A549 (cell line): ENCODE measurements at regions not wholly inside any gene's neighbourhood (a gene's known extent, or its start where the extent isn't known, plus 50 kb on each side); places are given as distances from the start of the nearest gene placed in this dataset.

Source experiments
- ATAC-seq, 2 experiments: fragments of 200-7000 bp in 1 of 2; fragments of >200 bp in 1 of 2; cut with Nextera tagmentation in 1 of 2; cut with Tn5 transposase in 1 of 2; 3 replicates each; pipeline versions ENCODE4 v1.8.0 to v1.9.1; 2018 to 2020; ENCODE audit warnings: mild to moderate bottlenecking in 1 of 2, moderate library complexity in 1 of 2
- CTCF ChIA-PET: fragments of 300-600 bp; sonication (Branson Sonifier 250); formaldehyde crosslinking; extraction: SDS; loops from one replicate; lab custom pipeline; 2021; ENCODE audit warnings: antibody characterized with exemption, inconsistent platforms; lab: Yijun Ruan, JAX
- POLR2A ChIA-PET: fragments of 350-600 bp; formaldehyde crosslinking; extraction: SDS; loops from one replicate; lab custom pipeline; 2021; ENCODE audit warnings: antibody characterized with exemption, inconsistent platforms; lab: Yijun Ruan, JAX
- DNase-seq, 2 experiments: peaks; one replicate each; pipeline versions ENCODE4 v3.0.0 to v3.0.0-alpha.2; 2011 to 2016; ENCODE audit warnings: low read depth in 1 of 2, low spot score in 1 of 2
- FAIRE-seq: peaks from 2 replicates; lab custom pipeline; 2011; peaks lifted over from hg19 to GRCh38; lab: Jason Lieb, UNC
- H3K27ac ChIP-seq, 2 experiments: fragments of >200 bp; sonication (Bioruptor Twin); formaldehyde crosslinking; 3 replicates each; pipeline ENCODE4 v1.5.1; 2016 to 2017
- H3K4me1 ChIP-seq: fragments of >200 bp; sonication (Bioruptor Twin); formaldehyde crosslinking; 3 replicates; pipeline ENCODE4 v1.6.1; 2016
- H3K4me2 ChIP-seq: fragments of >200 bp; sonication (Bioruptor Twin); formaldehyde crosslinking; 3 replicates; pipeline ENCODE4 v1.6.1; 2016
- H3K4me3 ChIP-seq: fragments of >200 bp; sonication (Bioruptor Twin); formaldehyde crosslinking; 3 replicates; pipeline ENCODE4 v1.5.1; 2016
- H3K9me3 ChIP-seq: fragments of >200 bp; sonication (Bioruptor Twin); formaldehyde crosslinking; 3 replicates; pipeline ENCODE4 v1.6.1; 2016
- EHF ChIP-seq: fragments of 250-450 bp; sonication (Bioruptor Pico); IDR thresholded peaks from 2 replicates; pipeline ENCODE4 v1.5.0; 2020; ENCODE audit warnings: mild to moderate bottlenecking
- EHMT2 ChIP-seq: fragments of 200-600 bp; sonication (generic); IDR thresholded peaks from 2 replicates; pipeline ENCODE4 v1.6.1; 2016; ENCODE audit warnings: antibody characterized with exemption, low read depth, mild to moderate bottlenecking, moderate library complexity
- ESRRA ChIP-seq: fragments of 150-350 bp; IDR thresholded peaks from 2 replicates; pipeline ENCODE4 v1.6.1; 2014; ENCODE audit warnings: mild to moderate bottlenecking, low read length, borderline replicate concordance
- FOSL2 ChIP-seq, 2 experiments: fragments of 450-650 bp in 1 of 2; fragments of >200 bp in 1 of 2; sonication (Bioruptor Twin) in 1 of 2; formaldehyde crosslinking; IDR thresholded peaks; 2 replicates each; pipeline versions ENCODE4 v1.5.0 to v1.6.1; 2016 to 2020; ENCODE audit warnings: mild to moderate bottlenecking in 1 of 2, moderate library complexity in 1 of 2
- FOXS1 ChIP-seq: fragments of 250-450 bp; sonication (Bioruptor Pico); IDR thresholded peaks from 2 replicates; pipeline ENCODE4 v1.5.0; 2020; ENCODE audit warnings: mild to moderate bottlenecking, moderate library complexity
- HEYL ChIP-seq: fragments of 250-450 bp; sonication (Bioruptor Pico); IDR thresholded peaks from 2 replicates; pipeline ENCODE4 v1.8.0; 2021; ENCODE audit warnings: mild to moderate bottlenecking, moderate library complexity
- HOXA7 ChIP-seq: fragments of 250-450 bp; sonication (Bioruptor Pico); IDR thresholded peaks from 2 replicates; pipeline ENCODE4 v1.5.0; 2020; ENCODE audit warnings: mild to moderate bottlenecking, moderate library complexity
- JUNB ChIP-seq: fragments of >200 bp; sonication (Bioruptor Twin); formaldehyde crosslinking; IDR thresholded peaks from 2 replicates; pipeline ENCODE4 v1.6.1; 2016
- NFE2L2 ChIP-seq: fragments of 150-350 bp; conservative IDR thresholded peaks from 2 replicates; pipeline ENCODE4 v1.6.1; 2014; ENCODE audit warnings: low read length
- NPAS2 ChIP-seq: fragments of 250-450 bp; sonication (Bioruptor Pico); IDR thresholded peaks from 2 replicates; pipeline ENCODE4 v1.8.0; 2022; ENCODE audit warnings: mild to moderate bottlenecking, moderate library complexity, borderline replicate concordance
- PHF8 ChIP-seq: fragments of 200-600 bp; sonication (generic); IDR thresholded peaks from 2 replicates; pipeline ENCODE4 v1.6.1; 2016; ENCODE audit warnings: low read depth, mild to moderate bottlenecking, antibody characterized with exemption, moderate library complexity, borderline replicate concordance
- RAD21 ChIP-seq, 2 experiments: fragments of >200 bp in 1 of 2; sonication (Bioruptor Twin) in 1 of 2; formaldehyde crosslinking in 1 of 2; IDR thresholded peaks in 1 of 2; conservative IDR thresholded peaks in 1 of 2; 2 replicates in 1 of 2; 3 replicates in 1 of 2; pipeline ENCODE4 v1.6.1; 2012 to 2018; ENCODE audit warnings: inconsistent platforms in 1 of 2
- RARB ChIP-seq: fragments of 250-450 bp; sonication (Bioruptor Pico); IDR thresholded peaks from 2 replicates; pipeline ENCODE4 v1.8.0; 2021; ENCODE audit warnings: mild to moderate bottlenecking, moderate library complexity
- SREBF2 ChIP-seq: fragments of 450-650 bp; IDR thresholded peaks from 2 replicates; pipeline ENCODE4 v1.6.1; 2014; ENCODE audit warnings: mild to moderate bottlenecking, moderate library complexity
- ZC3H11A ChIP-seq: fragments of 450-650 bp; IDR thresholded peaks from 2 replicates; pipeline ENCODE4 v1.6.1; 2014; ENCODE audit warnings: antibody characterized with exemption, mild to moderate bottlenecking
- ZNF302 ChIP-seq: fragments of 250-450 bp; sonication (Bioruptor Pico); IDR thresholded peaks from 2 replicates; pipeline ENCODE4 v1.9.0; 2021; ENCODE audit warnings: inconsistent platforms, mild to moderate bottlenecking, moderate library complexity
- ZSCAN20 ChIP-seq: fragments of 250-450 bp; sonication (Bioruptor Pico); IDR thresholded peaks from 2 replicates; pipeline ENCODE4 v1.8.0; 2022; ENCODE audit warnings: mild to moderate bottlenecking, moderate library complexity
- WGBS: methylation state at CpG from one replicate; pipeline ENCODE4 v1.1.6; 2017; ENCODE audit errors: missing lambda C conversion rate; 5-methylcytosine and 5-hydroxymethylcytosine counted together
- TF ChIP-seq, protein P1 (sequence below): fragments of 200-600 bp; sonication (generic); IDR thresholded peaks from 2 replicates; pipeline ENCODE4 v1.6.1; 2016; ENCODE audit warnings: antibody characterized with exemption, mild to moderate bottlenecking, moderate library complexity
- TF ChIP-seq, protein P2 (sequence below): fragments of >200 bp; sonication (Bioruptor Twin); formaldehyde crosslinking; IDR thresholded peaks from 3 replicates; pipeline ENCODE4 v1.6.1; 2016
- TF ChIP-seq, protein P3 (sequence below): fragments of >200 bp; sonication (Bioruptor Twin); formaldehyde crosslinking; IDR thresholded peaks from 2 replicates; pipeline ENCODE4 v1.6.1; 2016
- TF ChIP-seq, protein P4 (sequence below): fragments of 450-650 bp; IDR thresholded peaks from 2 replicates; pipeline ENCODE4 v1.6.1; 2014; ENCODE audit warnings: antibody characterized with exemption

DNA sequence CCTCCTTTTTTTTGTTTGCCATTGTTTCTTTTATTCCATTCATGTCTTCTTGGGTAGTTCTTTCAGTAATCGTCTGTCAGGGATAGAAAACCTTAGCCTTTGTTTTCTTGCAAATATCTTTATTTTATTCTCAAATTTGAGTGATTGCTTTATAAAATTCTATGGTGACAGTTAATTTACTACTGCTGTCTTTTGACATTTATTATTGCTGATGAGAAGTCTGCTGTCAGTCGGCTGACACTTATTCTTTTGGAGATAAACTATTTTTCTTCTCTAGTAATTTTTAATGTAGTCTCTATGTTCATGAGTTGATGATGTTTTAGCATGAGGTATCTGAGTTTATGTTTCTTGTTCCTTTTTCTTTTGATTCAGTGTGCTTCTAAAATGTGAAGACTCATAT is 983.8 kb downstream of the TTLL7 start:
- FAIRE-seq = no peak
- POLR2A ChIA-PET = no interaction called here
- no peak for TF ChIP-seq SREBF2
- no peak for TF ChIP-seq RAD21 (conservative IDR thresholded peaks at IDR 0.05 in 1 of 2, IDR thresholded peaks at IDR 0.05 in 1 of 2)
- TF ChIP-seq, protein P1, sequence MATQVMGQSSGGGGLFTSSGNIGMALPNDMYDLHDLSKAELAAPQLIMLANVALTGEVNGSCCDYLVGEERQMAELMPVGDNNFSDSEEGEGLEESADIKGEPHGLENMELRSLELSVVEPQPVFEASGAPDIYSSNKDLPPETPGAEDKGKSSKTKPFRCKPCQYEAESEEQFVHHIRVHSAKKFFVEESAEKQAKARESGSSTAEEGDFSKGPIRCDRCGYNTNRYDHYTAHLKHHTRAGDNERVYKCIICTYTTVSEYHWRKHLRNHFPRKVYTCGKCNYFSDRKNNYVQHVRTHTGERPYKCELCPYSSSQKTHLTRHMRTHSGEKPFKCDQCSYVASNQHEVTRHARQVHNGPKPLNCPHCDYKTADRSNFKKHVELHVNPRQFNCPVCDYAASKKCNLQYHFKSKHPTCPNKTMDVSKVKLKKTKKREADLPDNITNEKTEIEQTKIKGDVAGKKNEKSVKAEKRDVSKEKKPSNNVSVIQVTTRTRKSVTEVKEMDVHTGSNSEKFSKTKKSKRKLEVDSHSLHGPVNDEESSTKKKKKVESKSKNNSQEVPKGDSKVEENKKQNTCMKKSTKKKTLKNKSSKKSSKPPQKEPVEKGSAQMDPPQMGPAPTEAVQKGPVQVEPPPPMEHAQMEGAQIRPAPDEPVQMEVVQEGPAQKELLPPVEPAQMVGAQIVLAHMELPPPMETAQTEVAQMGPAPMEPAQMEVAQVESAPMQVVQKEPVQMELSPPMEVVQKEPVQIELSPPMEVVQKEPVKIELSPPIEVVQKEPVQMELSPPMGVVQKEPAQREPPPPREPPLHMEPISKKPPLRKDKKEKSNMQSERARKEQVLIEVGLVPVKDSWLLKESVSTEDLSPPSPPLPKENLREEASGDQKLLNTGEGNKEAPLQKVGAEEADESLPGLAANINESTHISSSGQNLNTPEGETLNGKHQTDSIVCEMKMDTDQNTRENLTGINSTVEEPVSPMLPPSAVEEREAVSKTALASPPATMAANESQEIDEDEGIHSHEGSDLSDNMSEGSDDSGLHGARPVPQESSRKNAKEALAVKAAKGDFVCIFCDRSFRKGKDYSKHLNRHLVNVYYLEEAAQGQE = no peak
- TF ChIP-seq, protein P2, sequence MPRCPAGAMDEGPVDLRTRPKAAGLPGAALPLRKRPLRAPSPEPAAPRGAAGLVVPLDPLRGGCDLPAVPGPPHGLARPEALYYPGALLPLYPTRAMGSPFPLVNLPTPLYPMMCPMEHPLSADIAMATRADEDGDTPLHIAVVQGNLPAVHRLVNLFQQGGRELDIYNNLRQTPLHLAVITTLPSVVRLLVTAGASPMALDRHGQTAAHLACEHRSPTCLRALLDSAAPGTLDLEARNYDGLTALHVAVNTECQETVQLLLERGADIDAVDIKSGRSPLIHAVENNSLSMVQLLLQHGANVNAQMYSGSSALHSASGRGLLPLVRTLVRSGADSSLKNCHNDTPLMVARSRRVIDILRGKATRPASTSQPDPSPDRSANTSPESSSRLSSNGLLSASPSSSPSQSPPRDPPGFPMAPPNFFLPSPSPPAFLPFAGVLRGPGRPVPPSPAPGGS = no peak
- TF ChIP-seq HOXA7 = no peak
- no peak for TF ChIP-seq RARB (CRISPR knock-in tag)
- TF ChIP-seq, protein P3, sequence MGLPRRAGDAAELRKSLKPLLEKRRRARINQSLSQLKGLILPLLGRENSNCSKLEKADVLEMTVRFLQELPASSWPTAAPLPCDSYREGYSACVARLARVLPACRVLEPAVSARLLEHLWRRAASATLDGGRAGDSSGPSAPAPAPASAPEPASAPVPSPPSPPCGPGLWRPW = no peak
- TF ChIP-seq ZNF302 (CRISPR knock-in tag) = no peak
- TF ChIP-seq FOXS1 (CRISPR knock-in tag) = no peak
- TF ChIP-seq, all 56 proteins: peak for 0
- WGBS = 0% methylated on average over 2 of the region's 2 CpGs
- DNase-seq = no peak
- no peak overlapping the region for H3K27ac ChIP-seq
- no peak for ATAC-seq
- no peak overlapping the region for H3K4me2 ChIP-seq
- no peaks in the 10 kb centered on the region for H3K4me1 ChIP-seq
- no peak overlapping the region for H3K4me3 ChIP-seq
- no peaks in the 10 kb centered on the region for H3K9me3 ChIP-seq
- CTCF ChIA-PET = no interaction called here

DNA sequence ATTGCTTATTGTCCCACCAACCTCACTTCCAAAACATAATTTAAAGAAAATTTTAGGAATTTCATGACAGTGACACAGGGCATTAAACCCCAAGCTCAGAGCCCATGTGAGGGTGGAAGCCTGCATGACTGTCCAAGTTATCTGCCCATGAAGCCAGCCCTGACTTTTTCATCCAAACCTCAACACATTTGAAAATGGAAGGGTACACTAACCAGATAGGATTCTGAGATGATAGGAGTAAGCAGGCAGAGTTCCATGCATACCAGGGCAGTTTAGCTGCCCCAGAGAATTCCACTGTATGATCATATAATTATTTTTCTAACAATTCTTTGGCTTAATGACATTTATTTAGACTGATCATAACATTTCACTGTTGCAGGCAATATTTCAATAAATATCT is 986.0 kb downstream of the TTLL7 start:
- Histone ChIP-seq H3K4me1 (no peaks in the 10 kb centered on the region), H3K4me3 (no peak overlapping the region), H3K27ac (no peak overlapping the region), H3K4me2 (no peak overlapping the region), H3K9me3 (no peaks in the 10 kb centered on the region)
- CTCF ChIA-PET = no interaction called here
- FAIRE-seq = no peak
- POLR2A ChIA-PET = no interaction called here
- no peak for ATAC-seq
- DNase-seq = no peak
- TF ChIP-seq EHF (CRISPR knock-in tag) (no peak), ZSCAN20 (CRISPR knock-in tag) (no peak), NFE2L2 (no peak), FOXS1 (CRISPR knock-in tag) (no peak), JUNB (no peak), NPAS2 (no peak), EHMT2 (no peak), RAD21 (conservative IDR thresholded peaks at IDR 0.05 in 1 of 2, IDR thresholded peaks at IDR 0.05 in 1 of 2) (no peak), FOSL2 (IDR thresholded peaks at IDR 0.05) (no peak), FOSL2 (CRISPR knock-in tag; IDR thresholded peaks at IDR 0.05) (no peak), ESRRA (no peak), PHF8 (no peak), HOXA7 (no peak), ZC3H11A (no peak), HEYL (CRISPR knock-in tag) (no peak)
- TF ChIP-seq, protein P4, sequence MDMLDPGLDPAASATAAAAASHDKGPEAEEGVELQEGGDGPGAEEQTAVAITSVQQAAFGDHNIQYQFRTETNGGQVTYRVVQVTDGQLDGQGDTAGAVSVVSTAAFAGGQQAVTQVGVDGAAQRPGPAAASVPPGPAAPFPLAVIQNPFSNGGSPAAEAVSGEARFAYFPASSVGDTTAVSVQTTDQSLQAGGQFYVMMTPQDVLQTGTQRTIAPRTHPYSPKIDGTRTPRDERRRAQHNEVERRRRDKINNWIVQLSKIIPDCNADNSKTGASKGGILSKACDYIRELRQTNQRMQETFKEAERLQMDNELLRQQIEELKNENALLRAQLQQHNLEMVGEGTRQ = no peak
- TF ChIP-seq, protein P1 = no peak
